H9 (cell line): ENCODE measurements at regions not wholly inside any gene's neighbourhood (a gene's known extent, or its start where the extent isn't known, plus 50 kb on each side); places are given as distances from the start of the nearest gene placed in this dataset.

Source experiments
- DNase-seq: peaks from one replicate; pipeline ENCODE4 v3.0.0-alpha.2; 2017
- H2AFZ ChIP-seq: one replicate; pipeline ENCODE4 v1.6.1; 2013; ENCODE audit warnings: mild to moderate bottlenecking, low read length, control low read depth, moderate library complexity
- H2AK5ac ChIP-seq: 2 replicates; pipeline ENCODE4 v1.6.1; 2013; ENCODE audit warnings: low read length, control low read depth, mixed read lengths; ENCODE audit not compliant: insufficient read length
- H2BK120ac ChIP-seq: one replicate; pipeline ENCODE4 v1.6.1; 2013; ENCODE audit warnings: low read depth, mild to moderate bottlenecking, low read length, control low read depth, inconsistent platforms; ENCODE audit not compliant: poor library complexity, severe bottlenecking
- H2BK12ac ChIP-seq: 2 replicates; pipeline ENCODE4 v1.6.1; 2013; ENCODE audit warnings: low read length, control low read depth, mixed read lengths, low read depth; ENCODE audit not compliant: insufficient read length
- H2BK15ac ChIP-seq: 2 replicates; pipeline ENCODE4 v1.6.1; 2013; ENCODE audit warnings: low read depth, low read length, control low read depth
- H2BK20ac ChIP-seq: one replicate; pipeline ENCODE4 v1.6.1; 2013; ENCODE audit warnings: low read depth, mild to moderate bottlenecking, low read length, control low read depth, inconsistent platforms; ENCODE audit not compliant: poor library complexity, severe bottlenecking
- H2BK5ac ChIP-seq: 2 replicates; pipeline ENCODE4 v1.6.1; 2013; ENCODE audit warnings: low read length, control low read depth, mixed read lengths; ENCODE audit not compliant: insufficient read length
- H3K14ac ChIP-seq: 2 replicates; pipeline ENCODE4 v1.6.1; 2013; ENCODE audit warnings: low read length, control low read depth; ENCODE audit not compliant: insufficient read depth
- H3K18ac ChIP-seq: 2 replicates; pipeline ENCODE4 v1.6.1; 2013; ENCODE audit warnings: low read depth, mild to moderate bottlenecking, mixed read lengths, low read length, control low read depth; ENCODE audit not compliant: insufficient read length
- H3K23ac ChIP-seq: 2 replicates; pipeline ENCODE4 v1.6.1; 2013; ENCODE audit warnings: low read length, control low read depth, mixed read lengths, low read depth; ENCODE audit not compliant: insufficient read length
- H3K23me2 ChIP-seq: 2 replicates; pipeline ENCODE4 v1.6.1; 2013; ENCODE audit warnings: low read depth, mild to moderate bottlenecking, mixed read lengths, low read length, control low read depth; ENCODE audit not compliant: insufficient read length, poor library complexity, severe bottlenecking
- H3K27ac ChIP-seq: 2 replicates; pipeline ENCODE4 v1.5.1; 2013; ENCODE audit warnings: low read length, control low read depth, mixed read lengths, low read depth; ENCODE audit not compliant: insufficient read length
- H3K27me3 ChIP-seq: 2 replicates; pipeline ENCODE4 v1.6.1; 2013; ENCODE audit warnings: low read length, control low read depth, inconsistent platforms; ENCODE audit not compliant: insufficient read depth
- H3K4ac ChIP-seq: 2 replicates; pipeline ENCODE4 v1.6.1; 2013; ENCODE audit warnings: low read depth, mild to moderate bottlenecking, control low read depth, inconsistent platforms, low read length, moderate library complexity
- H3K4me1 ChIP-seq: 2 replicates; pipeline ENCODE4 v1.6.1; 2013; ENCODE audit warnings: low read length, control low read depth, inconsistent platforms; ENCODE audit not compliant: insufficient read depth
- H3K4me2 ChIP-seq: 2 replicates; pipeline ENCODE4 v1.6.1; 2013; ENCODE audit warnings: low read length, control low read depth, mixed read lengths; ENCODE audit not compliant: insufficient read length, insufficient read depth
- H3K56ac ChIP-seq: 2 replicates; pipeline ENCODE4 v1.6.1; 2013; ENCODE audit warnings: low read depth, mild to moderate bottlenecking, mixed read lengths, low read length, control low read depth; ENCODE audit not compliant: insufficient read length
- H3K79me1 ChIP-seq: 2 replicates; pipeline ENCODE4 v1.6.1; 2013; ENCODE audit warnings: low read depth, mild to moderate bottlenecking, moderate library complexity, low read length, control low read depth, inconsistent platforms; ENCODE audit not compliant: insufficient read depth, poor library complexity, severe bottlenecking
- H3K79me2 ChIP-seq: 2 replicates; pipeline ENCODE4 v1.6.1; 2013; ENCODE audit warnings: low read length, control low read depth, inconsistent platforms; ENCODE audit not compliant: insufficient read depth
- H3K9ac ChIP-seq: 2 replicates; pipeline ENCODE4 v1.6.1; 2013; ENCODE audit warnings: low read length, control low read depth, mixed read lengths; ENCODE audit not compliant: insufficient read length; ENCODE audit errors: extremely low read depth
- H3K9me3 ChIP-seq: one replicate; pipeline ENCODE4 v1.6.1; 2013; ENCODE audit warnings: low read depth, low read length, inconsistent platforms; ENCODE audit not compliant: control insufficient read depth
- H3T11ph ChIP-seq: one replicate; pipeline ENCODE4 v1.6.1; 2013; ENCODE audit warnings: mild to moderate bottlenecking, low read length, control low read depth, inconsistent platforms
- H4K20me1 ChIP-seq: one replicate; pipeline ENCODE4 v1.6.1; 2013; ENCODE audit not compliant: control insufficient read depth, insufficient read length, insufficient read depth
- H4K5ac ChIP-seq: 2 replicates; pipeline ENCODE4 v1.6.1; 2013; ENCODE audit warnings: low read depth, mild to moderate bottlenecking, mixed read lengths, low read length, control low read depth; ENCODE audit not compliant: insufficient read length
- H4K8ac ChIP-seq: replicated peaks from 2 replicates; pipeline ENCODE4 v1.6.1; 2013; ENCODE audit warnings: low read length, control low read depth, mixed read lengths, low read depth; ENCODE audit not compliant: insufficient read length
- H4K91ac ChIP-seq: 2 replicates; pipeline ENCODE4 v1.6.1; 2013; ENCODE audit warnings: low read depth, mild to moderate bottlenecking, moderate library complexity, mixed read lengths, low read length, control low read depth; ENCODE audit not compliant: insufficient read length
- H3K27ac Mint-ChIP-seq, 3 experiments: 2 replicates in 2 of 3; 3 replicates in 1 of 3; pipeline ENCODE4 v1.8.0; 2020 to 2021; ENCODE audit warnings: mixed read lengths in 3 of 3, mild to moderate bottlenecking in 1 of 3, moderate library complexity in 1 of 3
- H3K27me3 Mint-ChIP-seq: 2 replicates; pipeline ENCODE4 v1.8.0; 2021; ENCODE audit warnings: low read depth, mild to moderate bottlenecking, moderate library complexity, mixed read lengths
- H3K36me3 Mint-ChIP-seq, 3 experiments: 2 replicates in 2 of 3; 3 replicates in 1 of 3; pipeline ENCODE4 v1.8.0; 2020 to 2021; ENCODE audit warnings: low read depth in 3 of 3, mixed read lengths in 3 of 3; ENCODE audit not compliant: insufficient read depth in 1 of 3
- H3K4me1 Mint-ChIP-seq, 2 experiments: 2 replicates each; pipeline ENCODE4 v1.8.0; 2020; ENCODE audit warnings: mixed read lengths in 2 of 2
- H3K4me3 Mint-ChIP-seq, 2 experiments: 2 replicates in 1 of 2; 3 replicates in 1 of 2; pipeline ENCODE4 v1.8.0; 2020 to 2021; ENCODE audit warnings: mild to moderate bottlenecking in 2 of 2, mixed read lengths in 2 of 2, moderate library complexity in 1 of 2
- H3K9me3 Mint-ChIP-seq, 2 experiments: 2 replicates in 1 of 2; 3 replicates in 1 of 2; pipeline ENCODE4 v1.8.0; 2020; ENCODE audit warnings: mild to moderate bottlenecking in 2 of 2, mixed read lengths in 2 of 2, moderate library complexity in 1 of 2
- CTCF ChIP-seq: fragments of 200-600 bp; sonication (generic); conservative IDR thresholded peaks from 3 replicates; pipeline ENCODE4 v1.8.0; 2021; ENCODE audit warnings: antibody characterized with exemption, mild to moderate bottlenecking
- WGBS: extraction: QIAGEN DNeasy Blood & Tissue Kit; methylation state at CpG from one replicate; pipeline ENCODE4 v1.1.7; 2013; ENCODE audit warnings: missing lambda C conversion rate, low lambda C conversion rate, mixed read lengths; ENCODE audit not compliant: insufficient read length; ENCODE audit errors: extremely low coverage; 5-methylcytosine and 5-hydroxymethylcytosine counted together

- no peak overlapping the region for H3K18ac ChIP-seq
- Mint-ChIP-seq H3K36me3 (no peaks in the 10 kb centered on the region), H3K27me3 (no peaks in the 10 kb centered on the region), H3K27ac (no peak overlapping the region), H3K4me3 (no peak overlapping the region), H3K4me1 (peaks cover 4 to 7% of the 10 kb centered on the region in 2 experiments; a peak in 3 of 4 replicates), H3K9me3 (no peaks in the 10 kb centered on the region)
- no peak overlapping the region for H4K5ac ChIP-seq
- H2AK5ac ChIP-seq = no peak overlapping the region
- H3T11ph ChIP-seq = no peak overlapping the region
- H3K79me1 ChIP-seq = no peaks in the 10 kb centered on the region
- TF ChIP-seq CTCF = no peak
- H2BK15ac ChIP-seq = no peak overlapping the region
- H3K27me3 ChIP-seq = no peaks in the 10 kb centered on the region
- H3K4me2 ChIP-seq = no peak overlapping the region
- H2BK12ac ChIP-seq = no peak overlapping the region
- WGBS = no CpG with 5 or more reads among the region's 1 CpG
- H3K56ac ChIP-seq = no peak overlapping the region
- no peak overlapping the region for H3K4ac ChIP-seq
- no peak for DNase-seq
- H3K14ac ChIP-seq = no peak overlapping the region
- no peak overlapping the region for H3K27ac ChIP-seq
- no peak overlapping the region for H2AFZ ChIP-seq
- H3K4me1 ChIP-seq = peaks cover 3% of the 10 kb centered on the region; the same call in 1 of the 2 replicates
- H4K20me1 ChIP-seq = no peaks in the 10 kb centered on the region
- no peaks in the 10 kb centered on the region for H3K9me3 ChIP-seq
- no peak overlapping the region for H3K9ac ChIP-seq
- H2BK120ac ChIP-seq = no peak overlapping the region
- H2BK20ac ChIP-seq = no peak overlapping the region
- H3K79me2 ChIP-seq = no peaks in the 10 kb centered on the region
- no peak overlapping the region for H3K23ac ChIP-seq
- H4K8ac ChIP-seq = no peak overlapping the region
- no peaks in the 10 kb centered on the region for H3K23me2 ChIP-seq
- no peak overlapping the region for H2BK5ac ChIP-seq
- H4K91ac ChIP-seq = no peak overlapping the region
Observed at GRCh38 chr21:28688381-28688780, 304.3 kb downstream of the LTN1 start.
